ENCODE measurements at regions not wholly inside any gene's neighbourhood (a gene's known extent, or its start where the extent isn't known, plus 50 kb on each side); places are given as distances from the start of the nearest gene placed in this dataset.

GRCh38 chr3:168876346-168877035 is 780.8 kb upstream of the GOLIM4 start:
- TF ChIP-seq CTCF (IDR thresholded peaks at IDR 0.05): no peak
- no peak for TF ChIP-seq POLR2A (IDR thresholded peaks at IDR 0.05)
- TF ChIP-seq EP300 (IDR thresholded peaks at IDR 0.05): no peak

All from ovary (tissue), 3 donors.